Thyroid gland (tissue), 4 donors: ENCODE measurements at regions not wholly inside any gene's neighbourhood (a gene's known extent, or its start where the extent isn't known, plus 50 kb on each side); places are given as distances from the start of the nearest gene placed in this dataset.

Source experiments
- DNase-seq, 2 donors: peaks; one replicate each; pipeline ENCODE4 v3.0.0-alpha.2; 2019
- H3K27ac ChIP-seq, 3 donors: fragments of 200-600 bp; sonication (generic); 1 replicate in 2 of 3; 2 replicates in 1 of 3; pipeline ENCODE4 v1.5.1; 2016 to 2019; ENCODE audit warnings: mild to moderate bottlenecking in 1 of 3, moderate library complexity in 1 of 3
- H3K27me3 ChIP-seq: fragments of 200-600 bp; sonication (generic); one replicate; pipeline ENCODE4 v1.5.1; 2019
- H3K36me3 ChIP-seq, 2 donors: fragments of 200-600 bp; sonication (generic); one replicate each; pipeline ENCODE4 v1.5.1; 2016 to 2019
- H3K4me1 ChIP-seq, 2 donors: fragments of 200-600 bp; sonication (generic); one replicate each; pipeline ENCODE4 v1.5.1; 2017 to 2019
- H3K4me3 ChIP-seq, 3 donors: fragments of 200-600 bp; sonication (generic); replicated peaks in 1 of 3; 1 replicate in 2 of 3; 2 replicates in 1 of 3; pipeline ENCODE4 v1.5.1; 2016; ENCODE audit warnings: mild to moderate bottlenecking in 1 of 3
- H3K9me3 ChIP-seq: fragments of 200-600 bp; sonication (generic); one replicate; pipeline ENCODE4 v1.5.1; 2017
- CTCF ChIP-seq, 6 experiments: fragments of 200-600 bp in 3 of 6; fragments of 450-650 bp in 3 of 6; sonication (generic) in 3 of 6; IDR thresholded peaks; one replicate each; pipeline ENCODE4 v1.5.1; 2016 to 2019; ENCODE audit warnings: antibody characterized with exemption in 6 of 6, mild to moderate bottlenecking in 2 of 6, inconsistent platforms in 1 of 6, moderate library complexity in 1 of 6
- POLR2A ChIP-seq, 2 donors: fragments of 450-650 bp; IDR thresholded peaks; one replicate each; pipeline ENCODE4 v1.6.1; 2017; ENCODE audit warnings: antibody characterized with exemption in 2 of 2, mild to moderate bottlenecking in 2 of 2, moderate library complexity in 1 of 2
- WGBS, 2 donors: methylation state at CpG; one replicate each; pipeline ENCODE4 v1.1.5; 2017; 5-methylcytosine and 5-hydroxymethylcytosine counted together
- intact Hi-C: fragments of 100-400 bp; cut with DNase I; formaldehyde crosslinking; loops from one replicate; pipeline ENCODE4 v1.15.1; 2023

GRCh38 chr3:80754969-80755368 is 987.2 kb upstream of the ROBO1 start:
- DNase-seq, result no peak
- Histone ChIP-seq H3K4me1 (no peaks in the 10 kb centered on the region), H3K27me3 (no peaks in the 10 kb centered on the region), H3K4me3 (no peak overlapping the region), H3K36me3 (no peaks in the 10 kb centered on the region), H3K27ac (no peak overlapping the region), H3K9me3 (no peaks in the 10 kb centered on the region)
- TF ChIP-seq CTCF (IDR thresholded peaks at IDR 0.05) (no peak), POLR2A (IDR thresholded peaks at IDR 0.05) (no peak)
- 48 to 60% methylated on average over 8 of the region's 8 CpGs for WGBS, 2 donors
- intact Hi-C loops, result no loop called here

GRCh38 chr3:80753021-80753420 is 985.2 kb upstream of the ROBO1 start:
- H3K4me3 ChIP-seq, result no peak overlapping the region
- TF ChIP-seq CTCF (IDR thresholded peaks at IDR 0.05) (no peak), POLR2A (IDR thresholded peaks at IDR 0.05) (no peak)
- no peaks in the 10 kb centered on the region for H3K27me3 ChIP-seq
- no peak for DNase-seq
- no peak overlapping the region for H3K27ac ChIP-seq
- intact Hi-C loops, result no loop called here
- H3K36me3 ChIP-seq, result no peaks in the 10 kb centered on the region
- WGBS, 2 donors, result 53 to 60% methylated on average over 4 of the region's 4 CpGs
- no peaks in the 10 kb centered on the region for H3K4me1 ChIP-seq
- H3K9me3 ChIP-seq, result no peaks in the 10 kb centered on the region

- 92 to 94% methylated on average over 4 of the region's 4 CpGs for WGBS, 2 donors
- no peak overlapping the region for H3K27ac ChIP-seq
- H3K4me3 ChIP-seq, result no peak overlapping the region
- no peaks in the 10 kb centered on the region for H3K4me1 ChIP-seq
- TF ChIP-seq CTCF (IDR thresholded peaks at IDR 0.05) (no peak), POLR2A (IDR thresholded peaks at IDR 0.05) (no peak)
- DNase-seq, result no peak
- intact Hi-C loops, result no loop called here
- H3K27me3 ChIP-seq, result no peaks in the 10 kb centered on the region
- no peaks in the 10 kb centered on the region for H3K9me3 ChIP-seq
- H3K36me3 ChIP-seq, result no peaks in the 10 kb centered on the region
Measured at GRCh38 chr3:80750637-80751036, 982.8 kb upstream of the ROBO1 start.

GRCh38 chr3:80734920-80735319 is 967.1 kb upstream of the ROBO1 start:
- TF ChIP-seq POLR2A (IDR thresholded peaks at IDR 0.05), result no peak
- TF ChIP-seq CTCF (IDR thresholded peaks at IDR 0.05), result no peak
- H3K27me3 ChIP-seq, result no peaks in the 10 kb centered on the region
- no peak overlapping the region for H3K4me3 ChIP-seq
- no peaks in the 10 kb centered on the region for H3K4me1 ChIP-seq
- no peaks in the 10 kb centered on the region for H3K9me3 ChIP-seq
- no peak overlapping the region for H3K27ac ChIP-seq
- 82 to 85% methylated on average over 2 of the region's 2 CpGs for WGBS, 2 donors
- intact Hi-C loops, result no loop called here
- H3K36me3 ChIP-seq, result no peaks in the 10 kb centered on the region
- DNase-seq, result no peak

- TF ChIP-seq POLR2A (IDR thresholded peaks at IDR 0.05) (no peak), CTCF (IDR thresholded peaks at IDR 0.05) (no peak)
- no peaks in the 10 kb centered on the region for H3K27me3 ChIP-seq
- WGBS, 2 donors, result 77 to 82% methylated on average over 1 of the region's 1 CpG
- H3K4me1 ChIP-seq, result no peaks in the 10 kb centered on the region
- intact Hi-C loops, result no loop called here
- no peak overlapping the region for H3K4me3 ChIP-seq
- no peak for DNase-seq
- H3K9me3 ChIP-seq, result no peaks in the 10 kb centered on the region
- no peak overlapping the region for H3K27ac ChIP-seq
- H3K36me3 ChIP-seq, result no peaks in the 10 kb centered on the region
Measured at GRCh38 chr3:80734483-80734882, 966.7 kb upstream of the ROBO1 start.
